ENCODE measurements at regions not wholly inside any gene's neighbourhood (a gene's known extent, or its start where the extent isn't known, plus 50 kb on each side); places are given as distances from the start of the nearest gene placed in this dataset.

- Histone ChIP-seq H3K27ac (no peak overlapping the region), H3K4me3 (no peak overlapping the region), H3K27me3 (no peaks in the 10 kb centered on the region), H3K36me3 (no peaks in the 10 kb centered on the region), H3K9me3 (no peaks in the 10 kb centered on the region), H3K4me1 (no peaks in the 10 kb centered on the region)
- DNase-seq, result no peak
- TF ChIP-seq, protein P1, sequence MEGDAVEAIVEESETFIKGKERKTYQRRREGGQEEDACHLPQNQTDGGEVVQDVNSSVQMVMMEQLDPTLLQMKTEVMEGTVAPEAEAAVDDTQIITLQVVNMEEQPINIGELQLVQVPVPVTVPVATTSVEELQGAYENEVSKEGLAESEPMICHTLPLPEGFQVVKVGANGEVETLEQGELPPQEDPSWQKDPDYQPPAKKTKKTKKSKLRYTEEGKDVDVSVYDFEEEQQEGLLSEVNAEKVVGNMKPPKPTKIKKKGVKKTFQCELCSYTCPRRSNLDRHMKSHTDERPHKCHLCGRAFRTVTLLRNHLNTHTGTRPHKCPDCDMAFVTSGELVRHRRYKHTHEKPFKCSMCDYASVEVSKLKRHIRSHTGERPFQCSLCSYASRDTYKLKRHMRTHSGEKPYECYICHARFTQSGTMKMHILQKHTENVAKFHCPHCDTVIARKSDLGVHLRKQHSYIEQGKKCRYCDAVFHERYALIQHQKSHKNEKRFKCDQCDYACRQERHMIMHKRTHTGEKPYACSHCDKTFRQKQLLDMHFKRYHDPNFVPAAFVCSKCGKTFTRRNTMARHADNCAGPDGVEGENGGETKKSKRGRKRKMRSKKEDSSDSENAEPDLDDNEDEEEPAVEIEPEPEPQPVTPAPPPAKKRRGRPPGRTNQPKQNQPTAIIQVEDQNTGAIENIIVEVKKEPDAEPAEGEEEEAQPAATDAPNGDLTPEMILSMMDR (IDR thresholded peaks at IDR 0.05), result no peak
- intact Hi-C loops (cut with DNase I), result no loop called here
- WGBS, 2 donors, result 82 to 87% methylated on average over 3 of the region's 3 CpGs
- FAIRE-seq, result no peak
- ATAC-seq, result no peak
Measured at GRCh38 chr2:18927525-18928232, 338.3 kb upstream of the NT5C1B start.

- no peaks in the 10 kb centered on the region for H3K9me3 ChIP-seq
- ATAC-seq, result no peak
- H3K27me3 ChIP-seq, result no peaks in the 10 kb centered on the region
- TF ChIP-seq, protein P1 (IDR thresholded peaks at IDR 0.05), result no peak
- DNase-seq, result no peak
- no peak for FAIRE-seq
- no peak overlapping the region for H3K27ac ChIP-seq
- H3K4me3 ChIP-seq, result no peak overlapping the region
- WGBS, 2 donors, result 90 to 94% methylated on average over 9 of the region's 9 CpGs
- no peaks in the 10 kb centered on the region for H3K4me1 ChIP-seq
- no peaks in the 10 kb centered on the region for H3K36me3 ChIP-seq
- intact Hi-C loops (cut with DNase I), result no loop called here
Measured at GRCh38 chr2:18926631-18927524, 337.5 kb upstream of the NT5C1B start.

GRCh38 chr2:18925296-18925695 lies 335.9 kb upstream of the NT5C1B start:
- Histone ChIP-seq H3K9me3 (no peaks in the 10 kb centered on the region), H3K4me3 (no peak overlapping the region), H3K4me1 (no peaks in the 10 kb centered on the region), H3K27me3 (no peaks in the 10 kb centered on the region), H3K27ac (no peak overlapping the region), H3K36me3 (no peaks in the 10 kb centered on the region)
- 76 to 86% methylated on average over 2 of the region's 2 CpGs for WGBS, 2 donors
- ATAC-seq, result no peak
- no peak for DNase-seq
- intact Hi-C loops (cut with DNase I), result no loop called here
- TF ChIP-seq, protein P1 (IDR thresholded peaks at IDR 0.05), result no peak
- FAIRE-seq, result no peak

GRCh38 chr2:18924886-18925285 lies 335.5 kb upstream of the NT5C1B start:
- Histone ChIP-seq H3K27me3 (no peaks in the 10 kb centered on the region), H3K27ac (no peak overlapping the region), H3K36me3 (no peaks in the 10 kb centered on the region), H3K9me3 (no peaks in the 10 kb centered on the region), H3K4me3 (no peak overlapping the region), H3K4me1 (no peaks in the 10 kb centered on the region)
- no peak for DNase-seq
- no peak for ATAC-seq
- intact Hi-C loops (cut with DNase I), result no loop called here
- 68 to 69% methylated on average over 1 of the region's 1 CpG for WGBS, 2 donors
- peak; percentile 45 for FAIRE-seq
- TF ChIP-seq, protein P1 (IDR thresholded peaks at IDR 0.05), result no peak

GRCh38 chr2:18924386-18924785 lies 335.0 kb upstream of the NT5C1B start:
- Histone ChIP-seq H3K4me3 (no peak overlapping the region), H3K27me3 (no peaks in the 10 kb centered on the region), H3K4me1 (no peaks in the 10 kb centered on the region), H3K9me3 (no peaks in the 10 kb centered on the region), H3K36me3 (no peaks in the 10 kb centered on the region), H3K27ac (no peak overlapping the region)
- DNase-seq, result no peak
- no peak for ATAC-seq
- TF ChIP-seq, protein P1 (IDR thresholded peaks at IDR 0.05), result no peak
- intact Hi-C loops (cut with DNase I), result no loop called here
- FAIRE-seq, result no peak
- WGBS, 2 donors, result 87 to 92% methylated on average over 4 of the region's 4 CpGs

Measured in pancreas (tissue), 10 donors.